Osteoblast (primary cell): ENCODE measurements at regions not wholly inside any gene's neighbourhood (a gene's known extent, or its start where the extent isn't known, plus 50 kb on each side); places are given as distances from the start of the nearest gene placed in this dataset.

ENCODE experiments used
- DNase-seq: peaks from one replicate; pipeline ENCODE4 v3.0.0; 2011; ENCODE audit warnings: low spot score, mixed read lengths; ENCODE audit not compliant: insufficient read length; ENCODE audit errors: missing footprints
- H2AFZ ChIP-seq: 2 replicates; pipeline ENCODE4 v1.6.0; 2011; ENCODE audit warnings: mild to moderate bottlenecking, low read length
- H3K27ac ChIP-seq: 2 replicates; pipeline ENCODE4 v1.5.1; 2011; ENCODE audit warnings: mild to moderate bottlenecking, low read depth, low read length, moderate library complexity
- H3K27me3 ChIP-seq: 2 replicates; pipeline ENCODE4 v1.6.0; 2012; ENCODE audit warnings: mild to moderate bottlenecking, control low read depth, inconsistent platforms, low read length, moderate library complexity; ENCODE audit not compliant: insufficient read depth
- H3K36me3 ChIP-seq: 2 replicates; pipeline ENCODE4 v1.5.1; 2011; ENCODE audit warnings: mild to moderate bottlenecking, low read length, control low read depth, moderate library complexity; ENCODE audit not compliant: insufficient read depth
- H3K4me1 ChIP-seq: 2 replicates; pipeline ENCODE4 v1.5.1; 2011; ENCODE audit warnings: mild to moderate bottlenecking, low read length, control low read depth, moderate library complexity; ENCODE audit not compliant: insufficient read depth
- H3K4me2 ChIP-seq: 2 replicates; pipeline ENCODE4 v1.6.0; 2011; ENCODE audit warnings: mild to moderate bottlenecking, low read length; ENCODE audit not compliant: insufficient read depth
- H3K4me3 ChIP-seq: fragments of 200-600 bp; sonication (generic); 3 replicates; pipeline ENCODE4 v1.5.1; 2012; ENCODE audit warnings: mild to moderate bottlenecking, low read length, inconsistent platforms; ENCODE audit not compliant: insufficient read depth
- H3K79me2 ChIP-seq: 2 replicates; pipeline ENCODE4 v1.6.0; 2012; ENCODE audit warnings: mild to moderate bottlenecking, low read length, control low read depth, inconsistent platforms; ENCODE audit not compliant: insufficient read depth
- H3K9me3 ChIP-seq: 2 replicates; pipeline ENCODE4 v1.5.1; 2011; ENCODE audit warnings: low read depth, low read length, control low read depth
- H4K20me1 ChIP-seq: 2 replicates; pipeline ENCODE4 v1.6.0; 2012; ENCODE audit warnings: mild to moderate bottlenecking, low read length, control low read depth; ENCODE audit not compliant: insufficient read depth
- CTCF ChIP-seq: IDR thresholded peaks from 2 replicates; pipeline ENCODE4 v1.5.1; 2011; ENCODE audit warnings: mild to moderate bottlenecking, low read depth, low read length, moderate library complexity; ENCODE audit errors: extremely low read depth

GRCh38 chr3:5796541-5796940 is 609.0 kb downstream of the EDEM1 start:
- no peak for DNase-seq
- H3K79me2 ChIP-seq: no peaks in the 10 kb centered on the region
- peaks cover 2% of the 10 kb centered on the region for H3K9me3 ChIP-seq
- no peak for TF ChIP-seq CTCF
- H3K4me1 ChIP-seq: no peaks in the 10 kb centered on the region
- no peaks in the 10 kb centered on the region for H4K20me1 ChIP-seq
- no peaks in the 10 kb centered on the region for H3K27me3 ChIP-seq
- no peak overlapping the region for H3K4me2 ChIP-seq
- H3K36me3 ChIP-seq: no peaks in the 10 kb centered on the region
- H3K27ac ChIP-seq: no peak overlapping the region
- no peak overlapping the region for H3K4me3 ChIP-seq
- no peak overlapping the region for H2AFZ ChIP-seq

GRCh38 chr3:5798809-5799208 is 611.3 kb downstream of the EDEM1 start:
- no peak for TF ChIP-seq CTCF
- no peaks in the 10 kb centered on the region for H3K36me3 ChIP-seq
- no peak overlapping the region for H3K4me3 ChIP-seq
- no peaks in the 10 kb centered on the region for H3K79me2 ChIP-seq
- no peaks in the 10 kb centered on the region for H3K27me3 ChIP-seq
- no peak overlapping the region for H3K27ac ChIP-seq
- DNase-seq: no peak
- no peak overlapping the region for H3K4me2 ChIP-seq
- no peaks in the 10 kb centered on the region for H3K4me1 ChIP-seq
- no peak overlapping the region for H2AFZ ChIP-seq
- no peaks in the 10 kb centered on the region for H4K20me1 ChIP-seq
- H3K9me3 ChIP-seq: peaks cover 2% of the 10 kb centered on the region

GRCh38 chr3:5799398-5799797 is 611.9 kb downstream of the EDEM1 start:
- H3K9me3 ChIP-seq: peaks cover 2% of the 10 kb centered on the region
- no peak for TF ChIP-seq CTCF
- H4K20me1 ChIP-seq: no peaks in the 10 kb centered on the region
- no peaks in the 10 kb centered on the region for H3K36me3 ChIP-seq
- H3K27me3 ChIP-seq: no peaks in the 10 kb centered on the region
- no peak overlapping the region for H2AFZ ChIP-seq
- no peak overlapping the region for H3K4me3 ChIP-seq
- no peak overlapping the region for H3K27ac ChIP-seq
- DNase-seq: no peak
- H3K79me2 ChIP-seq: no peaks in the 10 kb centered on the region
- H3K4me2 ChIP-seq: no peak overlapping the region
- H3K4me1 ChIP-seq: no peaks in the 10 kb centered on the region

GRCh38 chr3:5800965-5801364 is 613.5 kb downstream of the EDEM1 start:
- Histone ChIP-seq H3K4me2 (no peak overlapping the region), H4K20me1 (no peaks in the 10 kb centered on the region), H3K27ac (no peak overlapping the region), H3K79me2 (no peaks in the 10 kb centered on the region), H3K9me3 (no peaks in the 10 kb centered on the region), H3K27me3 (no peaks in the 10 kb centered on the region), H2AFZ (no peak overlapping the region), H3K4me1 (no peaks in the 10 kb centered on the region), H3K4me3 (no peak overlapping the region), H3K36me3 (no peaks in the 10 kb centered on the region)
- no peak for DNase-seq
- TF ChIP-seq CTCF: no peak
